Body of pancreas (tissue), 4 donors: ENCODE measurements at regions not wholly inside any gene's neighbourhood (a gene's known extent, or its start where the extent isn't known, plus 50 kb on each side); places are given as distances from the start of the nearest gene placed in this dataset.

ENCODE experiments used
- ATAC-seq: fragments of 150-250 bp; one replicate; pipeline ENCODE4 v1.9.1; 2016
- DNase-seq, 4 donors: peaks; one replicate each; pipeline ENCODE4 v3.0.0-alpha.2; 2019
- H3K27ac ChIP-seq, 4 donors: fragments of 200-600 bp; sonication (generic); 1 replicate in 3 of 4; 2 replicates in 1 of 4; pipeline versions ENCODE4 v1.5.1 to v1.6.1; 2016 to 2019; ENCODE audit warnings: mild to moderate bottlenecking in 1 of 4, mixed read lengths in 1 of 4, moderate library complexity in 1 of 4
- H3K27me3 ChIP-seq, 2 donors: fragments of 200-600 bp; sonication (generic); one replicate each; pipeline ENCODE4 v1.6.0; 2016; ENCODE audit warnings: mild to moderate bottlenecking in 1 of 2
- H3K36me3 ChIP-seq, 2 donors: fragments of 200-600 bp; sonication (generic); replicated peaks in 1 of 2; 2 replicates each; pipeline ENCODE4 v1.5.1; 2016; ENCODE audit warnings: low read depth in 2 of 2; ENCODE audit not compliant: insufficient read depth in 1 of 2
- H3K4me1 ChIP-seq: fragments of 200-600 bp; sonication (generic); one replicate; pipeline ENCODE4 v1.6.0; 2016
- H3K4me3 ChIP-seq, 2 donors: fragments of 200-600 bp; sonication (generic); 1 replicate in 1 of 2; 2 replicates in 1 of 2; pipeline ENCODE4 v1.5.1; 2016 to 2019
- H3K9me3 ChIP-seq, 3 donors: fragments of 200-600 bp; sonication (generic); 1 replicate in 2 of 3; 2 replicates in 1 of 3; pipeline ENCODE4 v1.5.1; 2016
- POLR2A ChIP-seq, 3 donors: fragments of 450-650 bp; IDR thresholded peaks; one replicate each; pipeline ENCODE4 v1.6.1; 2016; ENCODE audit warnings: antibody characterized with exemption in 3 of 3, mild to moderate bottlenecking in 2 of 3
- WGBS, 2 donors: methylation state at CpG; one replicate each; pipeline ENCODE4 v1.1.5; 2017; 5-methylcytosine and 5-hydroxymethylcytosine counted together
- intact Hi-C: fragments of 100-400 bp; cut with DNase I; formaldehyde crosslinking; loops from one replicate; pipeline ENCODE4 v1.15.1; 2023
- TF ChIP-seq, protein P1 (sequence below), 7 experiments: fragments of 450-650 bp in 4 of 7; fragments of 200-600 bp in 3 of 7; sonication (generic) in 3 of 7; IDR thresholded peaks; one replicate each; pipeline ENCODE4 v1.5.1; 2016 to 2019; ENCODE audit warnings: antibody characterized with exemption in 7 of 7

DNA sequence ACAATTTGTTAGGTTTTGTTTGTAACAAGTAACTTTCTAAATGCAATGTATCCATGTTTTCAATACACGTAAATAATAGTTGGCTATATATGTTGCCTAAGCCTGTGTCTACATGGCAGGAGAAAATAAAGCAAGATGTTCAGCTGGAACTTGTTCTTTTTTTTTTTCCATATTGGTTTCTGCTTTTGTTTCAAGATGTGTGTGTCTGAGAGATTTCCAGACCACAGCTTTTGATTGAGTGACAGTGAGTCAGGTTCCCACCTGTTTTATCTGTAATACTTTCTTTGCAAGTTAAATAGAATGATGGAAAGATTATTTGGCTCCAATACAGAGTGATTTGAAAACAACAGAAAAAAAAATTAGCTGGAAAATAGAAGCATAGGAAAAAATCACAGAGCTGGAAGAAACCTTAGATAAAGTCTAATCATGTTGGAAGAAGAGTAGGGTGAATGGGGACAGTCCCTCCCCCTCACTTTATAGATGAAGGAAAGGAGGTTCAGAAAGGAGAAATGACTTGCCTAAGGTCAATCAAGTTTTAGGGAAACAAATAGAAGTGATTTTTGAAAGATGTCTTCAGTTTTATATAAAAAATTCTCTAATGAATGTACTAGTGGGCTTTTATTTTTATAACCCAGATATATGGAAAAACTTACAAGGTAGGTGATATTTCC lies 150.9 kb upstream of the STMND1 start:
- ATAC-seq (no peak), DNase-seq (no peak)
- no peak for TF ChIP-seq POLR2A (IDR thresholded peaks at IDR 0.05)
- TF ChIP-seq, protein P1, sequence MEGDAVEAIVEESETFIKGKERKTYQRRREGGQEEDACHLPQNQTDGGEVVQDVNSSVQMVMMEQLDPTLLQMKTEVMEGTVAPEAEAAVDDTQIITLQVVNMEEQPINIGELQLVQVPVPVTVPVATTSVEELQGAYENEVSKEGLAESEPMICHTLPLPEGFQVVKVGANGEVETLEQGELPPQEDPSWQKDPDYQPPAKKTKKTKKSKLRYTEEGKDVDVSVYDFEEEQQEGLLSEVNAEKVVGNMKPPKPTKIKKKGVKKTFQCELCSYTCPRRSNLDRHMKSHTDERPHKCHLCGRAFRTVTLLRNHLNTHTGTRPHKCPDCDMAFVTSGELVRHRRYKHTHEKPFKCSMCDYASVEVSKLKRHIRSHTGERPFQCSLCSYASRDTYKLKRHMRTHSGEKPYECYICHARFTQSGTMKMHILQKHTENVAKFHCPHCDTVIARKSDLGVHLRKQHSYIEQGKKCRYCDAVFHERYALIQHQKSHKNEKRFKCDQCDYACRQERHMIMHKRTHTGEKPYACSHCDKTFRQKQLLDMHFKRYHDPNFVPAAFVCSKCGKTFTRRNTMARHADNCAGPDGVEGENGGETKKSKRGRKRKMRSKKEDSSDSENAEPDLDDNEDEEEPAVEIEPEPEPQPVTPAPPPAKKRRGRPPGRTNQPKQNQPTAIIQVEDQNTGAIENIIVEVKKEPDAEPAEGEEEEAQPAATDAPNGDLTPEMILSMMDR (IDR thresholded peaks at IDR 0.05): no peak
- H3K27me3 ChIP-seq: no peaks in the 10 kb centered on the region
- H3K4me1 ChIP-seq: no peaks in the 10 kb centered on the region
- intact Hi-C loops: no loop called here
- H3K9me3 ChIP-seq: no peaks in the 10 kb centered on the region
- no peak overlapping the region for H3K4me3 ChIP-seq
- H3K27ac ChIP-seq: no peak overlapping the region
- H3K36me3 ChIP-seq: no peaks in the 10 kb centered on the region
- 79 to 88% methylated on average over 1 of the region's 1 CpG for WGBS, 2 donors

DNA sequence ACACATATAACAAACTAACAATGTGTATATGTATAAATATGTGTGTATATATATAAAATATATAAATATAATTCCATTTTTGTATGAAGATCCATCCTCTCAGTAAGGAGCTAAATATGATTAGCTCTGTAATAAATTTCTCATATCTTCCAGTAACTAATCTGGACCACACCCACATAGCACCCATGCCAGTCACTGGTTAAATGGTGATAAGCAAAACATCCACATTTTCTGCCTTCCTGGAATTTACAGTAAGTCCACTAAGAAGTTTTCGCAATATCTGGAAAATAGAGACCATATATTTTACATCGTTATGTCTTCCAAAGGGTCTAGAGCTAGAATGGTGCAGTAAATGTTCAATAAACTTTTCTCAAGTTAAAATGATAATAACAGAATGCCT lies 151.5 kb upstream of the STMND1 start:
- intact Hi-C loops: no loop called here
- WGBS, 2 donors: 93 to 95% methylated on average over 2 of the region's 2 CpGs
- ATAC-seq: no peak

DNA sequence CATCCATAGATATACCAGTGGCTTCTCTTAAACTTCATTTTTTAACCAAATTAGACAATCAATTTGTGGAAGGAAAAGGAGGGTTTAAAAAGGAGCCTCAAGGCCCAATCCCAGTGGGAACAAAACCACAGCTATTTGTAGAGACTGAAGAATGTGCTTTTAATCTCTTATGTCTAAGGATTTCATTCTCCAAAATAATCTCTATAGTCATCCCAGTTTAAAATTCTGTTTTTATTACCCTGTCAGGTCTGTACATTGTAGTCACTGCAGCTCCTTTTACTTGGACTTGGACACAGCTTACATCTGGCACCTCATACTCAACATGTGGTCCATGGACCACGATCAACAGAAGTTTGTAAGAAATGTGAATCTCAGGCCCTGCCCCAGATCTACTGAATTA lies 152.1 kb upstream of the STMND1 start:
- Histone ChIP-seq H3K4me3 (no peak overlapping the region), H3K27ac (no peak overlapping the region), H3K36me3 (no peaks in the 10 kb centered on the region), H3K9me3 (no peaks in the 10 kb centered on the region), H3K4me1 (no peaks in the 10 kb centered on the region), H3K27me3 (no peaks in the 10 kb centered on the region)
- WGBS, 2 donors: 55 to 71% methylated on average over 1 of the region's 1 CpG
- DNase-seq (no peak), ATAC-seq (no peak)
- TF ChIP-seq POLR2A (IDR thresholded peaks at IDR 0.05): no peak
- TF ChIP-seq, protein P1 (IDR thresholded peaks at IDR 0.05): no peak
- intact Hi-C loops: no loop called here

More for the DNA sequence above, 151.5 kb upstream of the STMND1 start:
- Histone ChIP-seq H3K36me3 (no peaks in the 10 kb centered on the region), H3K27me3 (no peaks in the 10 kb centered on the region), H3K27ac (no peak overlapping the region), H3K4me3 (no peak overlapping the region), H3K4me1 (no peaks in the 10 kb centered on the region), H3K9me3 (no peaks in the 10 kb centered on the region)
- no peak for DNase-seq
- TF ChIP-seq, protein P1 (IDR thresholded peaks at IDR 0.05): no peak
- no peak for TF ChIP-seq POLR2A (IDR thresholded peaks at IDR 0.05)

DNA sequence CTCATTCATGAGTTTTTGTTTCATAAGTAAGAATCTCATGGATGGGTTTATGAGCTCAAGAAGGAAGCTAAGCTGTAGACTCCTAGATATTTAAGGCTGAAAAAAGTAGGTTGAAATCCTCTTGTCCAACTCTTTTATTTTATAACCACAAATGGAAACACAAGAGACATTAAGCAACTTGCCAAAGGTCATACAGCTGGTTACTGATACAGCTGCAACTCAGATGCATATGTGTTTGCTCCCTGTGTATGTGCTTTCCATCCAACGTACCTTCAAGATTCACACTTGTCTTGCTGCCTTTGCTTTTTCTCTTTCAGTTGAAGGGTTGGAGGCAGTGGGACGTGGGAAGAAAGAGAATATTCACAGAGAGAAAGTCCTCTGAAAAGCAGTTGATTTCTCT lies 153.5 kb upstream of the STMND1 start:
- no peak for ATAC-seq
- WGBS, 2 donors: 71 to 76% methylated on average over 2 of the region's 2 CpGs

More for the DNA sequence above, 153.5 kb upstream of the STMND1 start:
- Histone ChIP-seq H3K4me1 (no peaks in the 10 kb centered on the region), H3K36me3 (no peaks in the 10 kb centered on the region), H3K27ac (no peak overlapping the region), H3K9me3 (no peaks in the 10 kb centered on the region), H3K27me3 (no peaks in the 10 kb centered on the region), H3K4me3 (no peak overlapping the region)
- TF ChIP-seq, protein P1 (IDR thresholded peaks at IDR 0.05): no peak
- no peak for TF ChIP-seq POLR2A (IDR thresholded peaks at IDR 0.05)
- intact Hi-C loops: no loop called here
- DNase-seq: no peak
